ENCODE measurements at regions not wholly inside any gene's neighbourhood (a gene's known extent, or its start where the extent isn't known, plus 50 kb on each side); places are given as distances from the start of the nearest gene placed in this dataset.

GRCh38 chr2:2947406-2947805, 430.2 kb downstream of the EIPR1 start:
- intact Hi-C loops (cut with DNase I) = no loop called here
- Histone ChIP-seq H3K36me3 (no peaks in the 10 kb centered on the region), H3K27me3 (no peaks in the 10 kb centered on the region), H3K4me1 (no peaks in the 10 kb centered on the region), H3K4me3 (replicated peaks in 1 of 3) (no peak overlapping the region), H3K27ac (no peak overlapping the region), H3K9me3 (no peaks in the 10 kb centered on the region)
- DNase-seq = no peak
- TF ChIP-seq CTCF (IDR thresholded peaks at IDR 0.05) = no peak

- Histone ChIP-seq H3K9me3 (no peaks in the 10 kb centered on the region), H3K4me1 (no peaks in the 10 kb centered on the region), H3K36me3 (no peaks in the 10 kb centered on the region), H3K27me3 (no peaks in the 10 kb centered on the region), H3K27ac (no peak overlapping the region), H3K4me3 (replicated peaks in 1 of 3) (no peak overlapping the region)
- TF ChIP-seq CTCF (IDR thresholded peaks at IDR 0.05) (no peak), POLR2A (IDR thresholded peaks at IDR 0.05) (no peak)
- intact Hi-C loops (cut with DNase I) = no loop called here
- WGBS, 2 donors = 55 to 61% methylated on average over 4 of the region's 4 CpGs
- DNase-seq = no peak
Observed at GRCh38 chr2:2942906-2943305, 434.7 kb downstream of the EIPR1 start.

GRCh38 chr2:2942225-2942624, 435.4 kb downstream of the EIPR1 start:
- TF ChIP-seq CTCF (IDR thresholded peaks at IDR 0.05) = no peak
- TF ChIP-seq POLR2A (IDR thresholded peaks at IDR 0.05) = no peak
- H3K27me3 ChIP-seq = no peaks in the 10 kb centered on the region
- no peaks in the 10 kb centered on the region for H3K4me1 ChIP-seq
- intact Hi-C loops (cut with DNase I) = no loop called here
- WGBS, 2 donors = 84 to 89% methylated on average over 5 of the region's 5 CpGs
- no peaks in the 10 kb centered on the region for H3K36me3 ChIP-seq
- H3K27ac ChIP-seq = no peak overlapping the region
- no peak overlapping the region for H3K4me3 ChIP-seq (replicated peaks in 1 of 3)
- H3K9me3 ChIP-seq = no peaks in the 10 kb centered on the region
- DNase-seq = no peak

- Histone ChIP-seq H3K27me3 (no peaks in the 10 kb centered on the region), H3K27ac (no peak overlapping the region), H3K4me1 (no peaks in the 10 kb centered on the region), H3K9me3 (no peaks in the 10 kb centered on the region), H3K4me3 (replicated peaks in 1 of 3) (no peak overlapping the region), H3K36me3 (no peaks in the 10 kb centered on the region)
- TF ChIP-seq POLR2A (IDR thresholded peaks at IDR 0.05) = no peak
- no peak for TF ChIP-seq CTCF (IDR thresholded peaks at IDR 0.05)
- no peak for DNase-seq
- intact Hi-C loops (cut with DNase I) = no loop called here
- 51 to 60% methylated on average over 9 to 12 of the region's 15 CpGs for WGBS, 2 donors
Observed at GRCh38 chr2:2941205-2941604, 436.4 kb downstream of the EIPR1 start.

- TF ChIP-seq POLR2A (IDR thresholded peaks at IDR 0.05) (no peak), CTCF (IDR thresholded peaks at IDR 0.05) (no peak)
- no peaks in the 10 kb centered on the region for H3K4me1 ChIP-seq
- no peaks in the 10 kb centered on the region for H3K36me3 ChIP-seq
- 67 to 71% methylated on average over 9 of the region's 9 CpGs for WGBS, 2 donors
- DNase-seq = no peak
- H3K9me3 ChIP-seq = no peaks in the 10 kb centered on the region
- H3K27ac ChIP-seq = no peak overlapping the region
- no peak overlapping the region for H3K4me3 ChIP-seq (replicated peaks in 1 of 3)
- intact Hi-C loops (cut with DNase I) = no loop called here
- H3K27me3 ChIP-seq = no peaks in the 10 kb centered on the region
Observed at GRCh38 chr2:2940702-2941101, 436.9 kb downstream of the EIPR1 start.

All from thyroid gland (tissue), 4 donors.